DOHH2 (cell line): ENCODE measurements at regions not wholly inside any gene's neighbourhood (a gene's known extent, or its start where the extent isn't known, plus 50 kb on each side); places are given as distances from the start of the nearest gene placed in this dataset.

Experiments
- H3F3A ChIP-seq: fragments of 200-600 bp; sonication (generic), shearing (Covaris generic); 2 replicates; pipeline ENCODE4 v1.6.0; 2016; ENCODE audit warnings: antibody characterized with exemption, mild to moderate bottlenecking; ENCODE audit not compliant: control insufficient read depth, insufficient read depth
- H3K27ac ChIP-seq: fragments of 200-600 bp; sonication (generic); 2 replicates; pipeline ENCODE4 v1.5.1; 2014; ENCODE audit warnings: low read depth, mild to moderate bottlenecking, low read length, moderate library complexity
- H3K27me3 ChIP-seq: fragments of 200-600 bp; sonication (generic); 2 replicates; pipeline ENCODE4 v1.6.1; 2014; ENCODE audit warnings: mild to moderate bottlenecking, low read length, mixed read lengths; ENCODE audit not compliant: control insufficient read depth
- H3K36me3 ChIP-seq: fragments of 200-600 bp; sonication (generic); 2 replicates; pipeline ENCODE4 v1.6.1; 2014; ENCODE audit warnings: mild to moderate bottlenecking, low read length, moderate library complexity, mixed read lengths; ENCODE audit not compliant: control insufficient read depth
- H3K4me1 ChIP-seq: fragments of 200-600 bp; sonication (generic); 2 replicates; pipeline ENCODE4 v1.6.1; 2014; ENCODE audit warnings: mild to moderate bottlenecking, low read length, mixed read lengths; ENCODE audit not compliant: control insufficient read depth
- H3K4me2 ChIP-seq: fragments of 200-600 bp; sonication (generic); 2 replicates; pipeline ENCODE4 v1.6.0; 2014; ENCODE audit warnings: mild to moderate bottlenecking, low read length, moderate library complexity
- H3K4me3 ChIP-seq: fragments of 200-600 bp; sonication (generic); 2 replicates; pipeline ENCODE4 v1.5.1; 2014; ENCODE audit warnings: mild to moderate bottlenecking, low read length, mixed read lengths
- H3K79me2 ChIP-seq: fragments of 200-600 bp; sonication (generic); 2 replicates; pipeline ENCODE4 v1.6.1; 2014; ENCODE audit warnings: mild to moderate bottlenecking, low read length, mixed read lengths; ENCODE audit not compliant: control insufficient read depth
- H3K9me2 ChIP-seq: fragments of 200-600 bp; sonication (generic); replicated peaks from 2 replicates; pipeline ENCODE4 v1.6.1; 2014; ENCODE audit warnings: mild to moderate bottlenecking, low read length, mixed read lengths; ENCODE audit not compliant: control insufficient read depth
- H3K9me3 ChIP-seq: fragments of 200-600 bp; sonication (generic); 2 replicates; pipeline ENCODE4 v1.6.1; 2014; ENCODE audit warnings: antibody characterized with exemption, low read length, mixed read lengths; ENCODE audit not compliant: control insufficient read depth, insufficient read depth
- H4K20me1 ChIP-seq: fragments of 200-600 bp; sonication (generic); 2 replicates; pipeline ENCODE4 v1.6.0; 2014; ENCODE audit warnings: low read depth, mild to moderate bottlenecking, antibody characterized with exemption, low read length, moderate library complexity; ENCODE audit not compliant: control insufficient read depth, insufficient read depth
- EZH2phosphoT487 ChIP-seq: fragments of 200-600 bp; sonication (generic); IDR thresholded peaks from 2 replicates; pipeline ENCODE4 v1.6.1; 2017; ENCODE audit warnings: borderline replicate concordance, mild to moderate bottlenecking, antibody characterized with exemption, low read length, moderate library complexity, mixed read lengths
- TF ChIP-seq, protein P1 (sequence below): fragments of 200-600 bp; sonication (generic); IDR thresholded peaks from one replicate; pipeline ENCODE4 v1.5.1; 2014; ENCODE audit warnings: antibody characterized with exemption, mild to moderate bottlenecking, low read depth, low read length; ENCODE audit not compliant: poor library complexity, severe bottlenecking

DNA sequence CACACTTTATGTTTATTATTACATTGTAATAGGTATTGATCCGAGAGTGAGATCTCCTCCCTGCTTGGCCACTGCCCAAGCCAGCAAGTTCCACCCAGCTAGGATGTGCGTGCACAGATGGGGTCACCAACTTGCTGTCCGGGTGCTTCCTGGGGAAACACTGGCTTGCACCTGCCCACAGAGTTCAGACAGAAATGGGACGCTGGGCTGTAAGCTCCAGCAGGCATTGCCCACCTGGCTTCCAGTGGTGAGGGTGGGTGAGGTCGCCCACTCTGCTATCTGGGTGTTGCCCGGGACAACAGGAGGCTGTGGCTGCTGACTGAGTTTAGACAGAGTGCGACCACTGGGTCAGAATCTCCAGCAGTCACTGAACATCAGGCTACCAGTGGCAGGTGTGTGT is 289.8 kb upstream of the ANO3 start:
- H3K4me3 ChIP-seq: no peak overlapping the region
- H3F3A ChIP-seq: no peaks in the 10 kb centered on the region
- no peaks in the 10 kb centered on the region; the same call in 1 of the 2 replicates for H3K9me3 ChIP-seq
- H3K9me2 ChIP-seq: no peaks in the 10 kb centered on the region
- no peak for TF ChIP-seq EZH2phosphoT487
- TF ChIP-seq, protein P1, sequence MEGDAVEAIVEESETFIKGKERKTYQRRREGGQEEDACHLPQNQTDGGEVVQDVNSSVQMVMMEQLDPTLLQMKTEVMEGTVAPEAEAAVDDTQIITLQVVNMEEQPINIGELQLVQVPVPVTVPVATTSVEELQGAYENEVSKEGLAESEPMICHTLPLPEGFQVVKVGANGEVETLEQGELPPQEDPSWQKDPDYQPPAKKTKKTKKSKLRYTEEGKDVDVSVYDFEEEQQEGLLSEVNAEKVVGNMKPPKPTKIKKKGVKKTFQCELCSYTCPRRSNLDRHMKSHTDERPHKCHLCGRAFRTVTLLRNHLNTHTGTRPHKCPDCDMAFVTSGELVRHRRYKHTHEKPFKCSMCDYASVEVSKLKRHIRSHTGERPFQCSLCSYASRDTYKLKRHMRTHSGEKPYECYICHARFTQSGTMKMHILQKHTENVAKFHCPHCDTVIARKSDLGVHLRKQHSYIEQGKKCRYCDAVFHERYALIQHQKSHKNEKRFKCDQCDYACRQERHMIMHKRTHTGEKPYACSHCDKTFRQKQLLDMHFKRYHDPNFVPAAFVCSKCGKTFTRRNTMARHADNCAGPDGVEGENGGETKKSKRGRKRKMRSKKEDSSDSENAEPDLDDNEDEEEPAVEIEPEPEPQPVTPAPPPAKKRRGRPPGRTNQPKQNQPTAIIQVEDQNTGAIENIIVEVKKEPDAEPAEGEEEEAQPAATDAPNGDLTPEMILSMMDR: no peak
- H4K20me1 ChIP-seq: no peaks in the 10 kb centered on the region
- no peak overlapping the region for H3K4me2 ChIP-seq
- H3K79me2 ChIP-seq: no peaks in the 10 kb centered on the region
- H3K36me3 ChIP-seq: no peaks in the 10 kb centered on the region
- H3K27me3 ChIP-seq: no peaks in the 10 kb centered on the region
- peaks cover 13% of the 10 kb centered on the region for H3K4me1 ChIP-seq
- H3K27ac ChIP-seq: no peak overlapping the region

DNA sequence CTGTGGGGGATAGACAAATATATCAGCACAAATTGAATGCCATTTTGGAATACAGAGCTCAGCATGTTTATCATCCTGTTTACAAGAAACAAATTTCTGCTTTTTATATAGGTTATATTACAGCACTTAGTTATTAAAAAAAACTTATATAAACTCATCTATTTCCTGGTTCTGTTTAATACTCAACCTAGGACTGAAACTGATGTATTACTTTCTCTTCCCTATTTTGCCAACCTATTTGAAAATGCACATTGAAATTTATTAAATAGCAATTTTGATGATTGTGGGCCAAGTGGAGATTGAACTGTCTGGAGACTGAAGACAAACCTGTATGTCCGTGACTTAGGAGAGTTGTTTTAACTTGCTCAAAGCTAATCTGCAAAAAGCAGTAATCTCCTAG is 288.3 kb upstream of the ANO3 start:
- Histone ChIP-seq H3K27ac (peak overlapping the region; percentile 16; the same call in 1 of the 2 replicates), H3K4me3 (0 out of 2 replicates have a peak overlapping the region, but pooled peaks have one; percentile 9), H3K27me3 (no peaks in the 10 kb centered on the region), H3K9me3 (no peaks in the 10 kb centered on the region; the same call in 1 of the 2 replicates), H4K20me1 (no peaks in the 10 kb centered on the region), H3K4me2 (peak overlapping the region; percentile 22), H3K36me3 (no peaks in the 10 kb centered on the region), H3F3A (no peaks in the 10 kb centered on the region), H3K9me2 (no peaks in the 10 kb centered on the region), H3K4me1 (peaks cover 13% of the 10 kb centered on the region), H3K79me2 (no peaks in the 10 kb centered on the region)
- TF ChIP-seq, protein P1: no peak

DNA sequence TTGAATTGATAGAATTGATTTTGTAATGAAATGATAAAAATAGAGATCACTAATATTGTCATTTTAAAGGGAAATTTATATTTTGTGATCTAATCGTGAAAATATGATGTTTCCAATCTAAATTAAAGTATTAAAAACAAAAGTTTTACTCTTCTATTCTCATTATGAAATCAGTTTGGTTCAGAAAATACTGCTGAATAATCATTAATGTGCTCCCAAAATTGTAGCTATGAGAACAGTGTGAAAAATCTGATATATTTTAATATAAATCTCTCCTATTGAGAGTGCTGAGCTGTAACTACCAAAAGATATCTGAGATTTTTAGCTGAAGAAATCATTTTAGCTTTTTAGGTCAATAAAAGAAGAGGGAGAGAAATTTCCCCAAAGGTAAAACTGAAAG is 287.5 kb upstream of the ANO3 start:
- no peaks in the 10 kb centered on the region for H3K79me2 ChIP-seq
- peaks cover 16% of the 10 kb centered on the region for H3K4me1 ChIP-seq
- no peak overlapping the region for H3K4me2 ChIP-seq
- H3K4me3 ChIP-seq: no peak overlapping the region
- H3K9me2 ChIP-seq: no peaks in the 10 kb centered on the region
- no peaks in the 10 kb centered on the region for H3K36me3 ChIP-seq
- H3K9me3 ChIP-seq: no peaks in the 10 kb centered on the region; the same call in 1 of the 2 replicates
- no peaks in the 10 kb centered on the region for H3K27me3 ChIP-seq
- no peak for TF ChIP-seq EZH2phosphoT487
- TF ChIP-seq, protein P1: no peak
- no peak overlapping the region for H3K27ac ChIP-seq
- no peaks in the 10 kb centered on the region for H3F3A ChIP-seq
- no peaks in the 10 kb centered on the region for H4K20me1 ChIP-seq
